IMR-90 (cell line): ENCODE measurements at regions not wholly inside any gene's neighbourhood (a gene's known extent, or its start where the extent isn't known, plus 50 kb on each side); places are given as distances from the start of the nearest gene placed in this dataset.
A peak's percentile ranks its signal among the peaks of the same experiment; 100 is the strongest.

Experiments
- ATAC-seq: fragments of 200-7000 bp; cut with Tn5 transposase; 2 replicates; pipeline ENCODE4 v1.9.1; 2020; ENCODE audit warnings: low read depth, mild to moderate bottlenecking, moderate library complexity
- BruUV-seq: library from RNA; stranded (reverse); fragments of 400-500 nt; replicated peaks from 2 replicates; lab custom pipeline; 2021; lab: Mats Ljungman, UMichigan
- CTCF ChIA-PET: fragments of 300-600 bp; formaldehyde crosslinking; extraction: SDS; loops from one replicate; lab custom pipeline; 2021; ENCODE audit warnings: antibody characterized with exemption; lab: Yijun Ruan, JAX
- POLR2A ChIA-PET: fragments of 300-600 bp; sonication (Branson Sonifier 250); formaldehyde crosslinking; loops from one replicate; lab custom pipeline; 2022; ENCODE audit warnings: antibody characterized with exemption; ENCODE audit not compliant: unreplicated experiment; lab: Charles Lee
- DNase-seq: peaks from one replicate; pipeline ENCODE4 v3.0.0; 2013
- H2AFZ ChIP-seq: replicated peaks from 2 replicates; pipeline ENCODE3; 2013; ENCODE audit warnings: low read length, mild to moderate bottlenecking; ENCODE audit not compliant: poor library complexity
- H2AK5ac ChIP-seq: 2 replicates; pipeline ENCODE4 v1.6.1; 2013; ENCODE audit warnings: low read depth, low read length, inconsistent platforms
- H2AK9ac ChIP-seq: replicated peaks from 2 replicates; pipeline ENCODE3; 2013; ENCODE audit warnings: mild to moderate bottlenecking, low read depth, low read length, moderate library complexity; ENCODE audit not compliant: poor library complexity
- H2BK120ac ChIP-seq: 2 replicates; pipeline ENCODE4 v1.6.1; 2013; ENCODE audit warnings: low read depth, low read length, inconsistent platforms
- H2BK15ac ChIP-seq: 3 replicates; pipeline ENCODE4 v1.6.1; 2013; ENCODE audit warnings: low read depth, low read length, inconsistent platforms
- H2BK20ac ChIP-seq: 2 replicates; pipeline ENCODE4 v1.6.1; 2013; ENCODE audit warnings: low read depth, mild to moderate bottlenecking, inconsistent platforms, low read length, moderate library complexity
- H2BK5ac ChIP-seq: 2 replicates; pipeline ENCODE4 v1.6.1; 2013; ENCODE audit warnings: mild to moderate bottlenecking, low read depth, low read length, inconsistent platforms; ENCODE audit not compliant: poor library complexity, severe bottlenecking
- H3K14ac ChIP-seq: replicated peaks from 2 replicates; pipeline ENCODE4 v1.6.1; 2013; ENCODE audit warnings: low read depth, low read length, inconsistent platforms
- H3K18ac ChIP-seq: 2 replicates; pipeline ENCODE4 v1.6.1; 2013; ENCODE audit warnings: low read depth, low read length, control low read depth
- H3K23ac ChIP-seq: 2 replicates; pipeline ENCODE4 v1.6.1; 2013; ENCODE audit warnings: low read depth, low read length, inconsistent platforms
- H3K27ac ChIP-seq: 2 replicates; pipeline ENCODE4 v1.5.1; 2013; ENCODE audit warnings: mild to moderate bottlenecking, control low read depth, low read length; ENCODE audit not compliant: insufficient read depth
- H3K27me3 ChIP-seq: 2 replicates; pipeline ENCODE4 v1.6.1; 2013; ENCODE audit warnings: low read length; ENCODE audit not compliant: control insufficient read depth, insufficient read depth
- H3K36me3 ChIP-seq: 2 replicates; pipeline ENCODE4 v1.6.1; 2013; ENCODE audit warnings: low read length, mixed read lengths; ENCODE audit not compliant: control insufficient read depth, insufficient read depth
- H3K4ac ChIP-seq: 2 replicates; pipeline ENCODE4 v1.6.1; 2013; ENCODE audit warnings: low read depth, low read length, inconsistent platforms
- H3K4me1 ChIP-seq: 2 replicates; pipeline ENCODE4 v1.6.1; 2013; ENCODE audit warnings: low read length, mixed read lengths; ENCODE audit not compliant: control insufficient read depth, insufficient read depth
- H3K4me2 ChIP-seq: 2 replicates; pipeline ENCODE4 v1.6.1; 2013; ENCODE audit warnings: low read depth, mild to moderate bottlenecking, control low read depth, low read length, moderate library complexity
- H3K4me3 ChIP-seq: 2 replicates; pipeline ENCODE4 v1.5.1; 2013; ENCODE audit warnings: low read depth, mild to moderate bottlenecking, control low read depth, low read length, moderate library complexity; ENCODE audit not compliant: insufficient read depth
- H3K56ac ChIP-seq: 2 replicates; pipeline ENCODE4 v1.6.1; 2013; ENCODE audit warnings: low read length, inconsistent platforms; ENCODE audit not compliant: insufficient read depth; ENCODE audit errors: extremely low read depth
- H3K79me1 ChIP-seq, 2 experiments: 2 replicates each; pipeline ENCODE4 v1.6.1; 2013; ENCODE audit warnings: low read length in 2 of 2, inconsistent platforms in 1 of 2, low read depth in 1 of 2
- H3K9ac ChIP-seq: 2 replicates; pipeline ENCODE4 v1.6.1; 2013; ENCODE audit warnings: low read depth, low read length, control low read depth
- H3K9me1 ChIP-seq: 2 replicates; pipeline ENCODE4 v1.6.1; 2013; ENCODE audit warnings: low read length, inconsistent platforms; ENCODE audit not compliant: insufficient read depth
- H3K9me3 ChIP-seq: 2 replicates; pipeline ENCODE4 v1.6.1; 2013; ENCODE audit warnings: low read length; ENCODE audit not compliant: control insufficient read depth, insufficient read depth
- H4K20me1 ChIP-seq: 2 replicates; pipeline ENCODE4 v1.6.1; 2013; ENCODE audit warnings: low read length, inconsistent platforms; ENCODE audit not compliant: insufficient read depth
- H4K5ac ChIP-seq: 2 replicates; pipeline ENCODE4 v1.6.1; 2013; ENCODE audit warnings: mild to moderate bottlenecking, low read depth, low read length, control low read depth
- H4K8ac ChIP-seq, 2 experiments: 2 replicates each; pipeline ENCODE4 v1.6.1; 2013; ENCODE audit warnings: low read depth in 2 of 2, low read length in 2 of 2, control low read depth in 1 of 2, inconsistent platforms in 1 of 2
- H4K91ac ChIP-seq: 2 replicates; pipeline ENCODE4 v1.6.1; 2013; ENCODE audit warnings: low read depth, low read length, inconsistent platforms; ENCODE audit not compliant: insufficient read depth
- CEBPB ChIP-seq: IDR thresholded peaks from 2 replicates; pipeline ENCODE4 v1.6.1; 2012; ENCODE audit warnings: low read depth, low read length, improper control_type of control experiment
- FOS ChIP-seq: fragments of 150-350 bp; IDR thresholded peaks from 2 replicates; pipeline ENCODE4 v1.6.1; 2016; ENCODE audit warnings: low read depth, low read length
- MAFK ChIP-seq: IDR thresholded peaks from 2 replicates; pipeline ENCODE4 v1.6.1; 2012; ENCODE audit warnings: low read depth, low read length, improper control_type of control experiment
- MAZ ChIP-seq: IDR thresholded peaks from 2 replicates; pipeline ENCODE4 v1.6.1; 2012; ENCODE audit warnings: low read depth, mild to moderate bottlenecking, low read length, improper control_type of control experiment, moderate library complexity, borderline replicate concordance
- POLR2A ChIP-seq: IDR thresholded peaks from 2 replicates; pipeline ENCODE4 v1.6.1; 2012; ENCODE audit warnings: mild to moderate bottlenecking, low read depth, low read length
- RAD21 ChIP-seq: IDR thresholded peaks from 2 replicates; pipeline ENCODE4 v1.6.1; 2012; ENCODE audit warnings: low read length, improper control_type of control experiment
- RCOR1 ChIP-seq: IDR thresholded peaks from 2 replicates; pipeline ENCODE4 v1.6.1; 2012; ENCODE audit warnings: mild to moderate bottlenecking, low read length, improper control_type of control experiment; ENCODE audit not compliant: insufficient replicate concordance
- WGBS, 2 experiments: methylation state at CpG; one replicate each; pipeline versions ENCODE4 v1.1.5 to v1.1.7; 2013; ENCODE audit warnings: missing lambda C conversion rate in 2 of 2; ENCODE audit not compliant: insufficient read length in 1 of 2; ENCODE audit errors: extremely low coverage in 2 of 2; 5-methylcytosine and 5-hydroxymethylcytosine counted together
- dilution Hi-C: fragments of 300-500 bp; cut with HindIII; formaldehyde crosslinking; loops from one replicate; pipeline ENCODE4 v1.14.3; 2018; ENCODE audit warnings: low sequenced_read_pairs; ENCODE audit not compliant: unreplicated experiment
- in situ Hi-C: fragments of 300-500 bp; cut with MboI; formaldehyde crosslinking; loops from 3 replicates; pipeline ENCODE4 v1.14.3; 2019; ENCODE audit warnings: low sequenced_read_pairs, inconsistent platforms, mixed read lengths
- intact Hi-C: fragments of 100-400 bp; cut with micrococcal nuclease; formaldehyde crosslinking; loops from 2 replicates; pipeline ENCODE4 v1.10.0; 2022

DNA sequence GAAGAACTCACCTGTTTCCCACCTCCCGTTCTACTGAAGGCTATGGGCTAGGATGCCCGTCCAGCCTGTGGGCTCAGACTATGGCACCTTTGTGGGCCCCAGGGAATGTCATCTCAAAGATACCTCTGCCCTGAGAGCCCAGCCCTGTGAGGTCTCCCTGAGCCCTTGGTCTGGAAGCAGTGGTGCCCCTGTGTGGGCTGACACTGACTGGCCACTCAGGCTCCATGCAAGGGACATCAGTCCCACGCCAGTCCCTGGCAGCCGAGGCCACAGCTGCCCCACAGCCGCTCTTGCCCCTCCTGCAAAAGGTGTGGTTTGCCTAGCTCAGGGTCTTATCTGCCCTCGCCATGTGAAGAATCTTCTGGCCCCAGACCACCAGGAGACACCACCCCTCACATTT is 106.9 kb downstream of the KLF13 start:
- H3K9me1 ChIP-seq = peaks cover 13% of the 10 kb centered on the region
- peak overlapping the region; percentile 94 for H3K4ac ChIP-seq
- in situ Hi-C loops (no loop called here), intact Hi-C loops (no loop called here), dilution Hi-C loops (no loop called here)
- no peak overlapping the region for H3K4me2 ChIP-seq
- WGBS, 2 experiments = 100% methylated on average over 2 of the region's 6 CpGs; no CpG with 5 or more reads in 1 of the 2 experiments
- H4K91ac ChIP-seq = peak overlapping the region; percentile 64
- peak overlapping the region; percentile 91 for H2BK120ac ChIP-seq
- peaks cover 14% of the 10 kb centered on the region for H3K4me1 ChIP-seq
- peak overlapping the region; percentile 87; the same call in 2 of the 3 replicates for H2BK15ac ChIP-seq
- no TSS peak for BruUV-seq
- H3K36me3 ChIP-seq = no peaks in the 10 kb centered on the region
- no peaks in the 10 kb centered on the region for H3K9me3 ChIP-seq
- peak overlapping the region; percentile 76 for H2AK9ac ChIP-seq
- peak overlapping the region; percentile 0; the same call in 1 of the 2 replicates for H3K14ac ChIP-seq
- H4K5ac ChIP-seq = no peak overlapping the region
- no peak overlapping the region for H3K56ac ChIP-seq
- ATAC-seq (no peak), DNase-seq (no peak)
- H2BK5ac ChIP-seq = no peak overlapping the region
- no peak overlapping the region for H3K9ac ChIP-seq
- ChIA-PET CTCF (no interaction called here), POLR2A (no interaction called here)
- TF ChIP-seq FOS = no peak
- no peak for TF ChIP-seq RCOR1
- TF ChIP-seq CEBPB = no peak
- no peak for TF ChIP-seq MAZ
- TF ChIP-seq MAFK = no peak
- no peak for TF ChIP-seq POLR2A
- TF ChIP-seq RAD21 = no peak
- H3K4me3 ChIP-seq = no peak overlapping the region
- no peaks in the 10 kb centered on the region for H3K27me3 ChIP-seq
- no peak overlapping the region for H3K23ac ChIP-seq
- peak overlapping the region; percentile 89 for H2BK20ac ChIP-seq
- no peaks in the 10 kb centered on the region for H3K79me1 ChIP-seq
- H2AK5ac ChIP-seq = peak overlapping the region; percentile 73
- H4K8ac ChIP-seq = peak overlapping the region in 1 of 2 experiments; percentile 19; a peak in 2 of 4 replicates
- H4K20me1 ChIP-seq = no peaks in the 10 kb centered on the region
- no peak overlapping the region for H3K18ac ChIP-seq
- no peak overlapping the region for H2AFZ ChIP-seq
- H3K27ac ChIP-seq = no peak overlapping the region
